ENCODE measurements at regions not wholly inside any gene's neighbourhood (a gene's known extent, or its start where the extent isn't known, plus 50 kb on each side); places are given as distances from the start of the nearest gene placed in this dataset.

- TF ChIP-seq CTCF (IDR thresholded peaks at IDR 0.05) (no peak), EP300 (IDR thresholded peaks at IDR 0.05) (no peak), POLR2A (IDR thresholded peaks at IDR 0.05) (no peak), POLR2AphosphoS5 (IDR thresholded peaks at IDR 0.05) (no peak)
Observed at GRCh38 chr12:74595696-74596095, 58.1 kb downstream of the ATXN7L3B start.
